ENCODE measurements at regions not wholly inside any gene's neighbourhood (a gene's known extent, or its start where the extent isn't known, plus 50 kb on each side); places are given as distances from the start of the nearest gene placed in this dataset.

DNA sequence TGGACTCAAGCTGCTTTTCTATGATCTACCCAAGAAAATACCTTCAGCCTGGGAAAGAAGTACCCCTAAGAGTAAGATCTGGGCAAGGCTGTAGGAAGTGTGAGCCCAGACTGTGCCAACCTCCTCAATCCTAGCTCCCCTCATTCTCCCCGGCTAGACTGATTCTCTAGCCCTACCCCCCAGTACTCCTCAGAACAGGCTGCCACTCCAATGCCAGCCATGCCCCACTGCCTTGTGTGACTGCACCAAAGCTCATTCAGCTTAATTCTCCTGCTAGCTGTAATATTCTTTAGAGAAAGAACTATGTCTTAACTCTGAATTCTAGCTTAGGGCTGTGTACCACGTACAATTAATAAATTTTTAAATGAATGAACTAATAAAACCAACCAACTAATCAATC is 92.6 kb upstream of the AKIP1 start:
- TF ChIP-seq BMI1 (IDR thresholded peaks at IDR 0.05; ENCODE audit: low read length) (no peak), ZNF146 (CRISPR knock-in tag; IDR thresholded peaks at IDR 0.05; ENCODE audit: unreplicated experiment) (no peak), NFYB (IDR thresholded peaks at IDR 0.05; ENCODE audit: extremely low read depth, insufficient read length) (no peak), POLR2AphosphoS5 (IDR thresholded peaks at IDR 0.05; ENCODE audit: control insufficient read depth, insufficient read depth, low read depth, low read length) (no peak), EP300 (IDR thresholded peaks at IDR 0.05; ENCODE audit: low read length) (no peak), EZH2 (IDR thresholded peaks at IDR 0.05; ENCODE audit: borderline replicate concordance, low read depth, low read length) (no peak)
- TF ChIP-seq, protein P1, sequence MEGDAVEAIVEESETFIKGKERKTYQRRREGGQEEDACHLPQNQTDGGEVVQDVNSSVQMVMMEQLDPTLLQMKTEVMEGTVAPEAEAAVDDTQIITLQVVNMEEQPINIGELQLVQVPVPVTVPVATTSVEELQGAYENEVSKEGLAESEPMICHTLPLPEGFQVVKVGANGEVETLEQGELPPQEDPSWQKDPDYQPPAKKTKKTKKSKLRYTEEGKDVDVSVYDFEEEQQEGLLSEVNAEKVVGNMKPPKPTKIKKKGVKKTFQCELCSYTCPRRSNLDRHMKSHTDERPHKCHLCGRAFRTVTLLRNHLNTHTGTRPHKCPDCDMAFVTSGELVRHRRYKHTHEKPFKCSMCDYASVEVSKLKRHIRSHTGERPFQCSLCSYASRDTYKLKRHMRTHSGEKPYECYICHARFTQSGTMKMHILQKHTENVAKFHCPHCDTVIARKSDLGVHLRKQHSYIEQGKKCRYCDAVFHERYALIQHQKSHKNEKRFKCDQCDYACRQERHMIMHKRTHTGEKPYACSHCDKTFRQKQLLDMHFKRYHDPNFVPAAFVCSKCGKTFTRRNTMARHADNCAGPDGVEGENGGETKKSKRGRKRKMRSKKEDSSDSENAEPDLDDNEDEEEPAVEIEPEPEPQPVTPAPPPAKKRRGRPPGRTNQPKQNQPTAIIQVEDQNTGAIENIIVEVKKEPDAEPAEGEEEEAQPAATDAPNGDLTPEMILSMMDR (IDR thresholded peaks at IDR 0.05 in 2 of 3, conservative IDR thresholded peaks at IDR 0.05 in 1 of 3; ENCODE audit: insufficient read depth in 2 of 3, low read depth in 1 of 3, low read length in 3 of 3), result no peak

Measured in K562 (cell line).